ENCODE measurements at regions not wholly inside any gene's neighbourhood (a gene's known extent, or its start where the extent isn't known, plus 50 kb on each side); places are given as distances from the start of the nearest gene placed in this dataset.

- Histone ChIP-seq H3K9me3 (ENCODE audit: control insufficient read depth in 1 of 2, insufficient read depth in 1 of 2, low read depth in 1 of 2, low read length in 2 of 2) (no peaks in the 10 kb centered on the region; a peak in 1 of 4 replicates), H3K4me2 (ENCODE audit: low read length) (no peak overlapping the region), H3K79me2 (ENCODE audit: insufficient read depth, low read length) (no peaks in the 10 kb centered on the region), H3K27ac (ENCODE audit: low read depth, low read length) (no peak overlapping the region), H3K27me3 (ENCODE audit: insufficient read depth, low read length) (no peaks in the 10 kb centered on the region), H3K36me3 (ENCODE audit: control insufficient read depth in 1 of 2, insufficient read depth in 2 of 2, low read length in 2 of 2) (no peaks in the 10 kb centered on the region), H2AFZ (ENCODE audit: low read depth, low read length, poor library complexity, severe bottlenecking) (peak overlapping the region; percentile 48), H4K20me1 (ENCODE audit: insufficient read depth) (no peaks in the 10 kb centered on the region), H3K4me3 (replicated peaks in 1 of 2; ENCODE audit: low read depth in 1 of 2, low read length in 2 of 2) (no peak overlapping the region), H3K9me2 (ENCODE audit: insufficient read depth) (no peaks in the 10 kb centered on the region), H3K9ac (ENCODE audit: low read length) (no peak overlapping the region), H3K4me1 (ENCODE audit: control insufficient read depth in 1 of 2, insufficient read depth in 2 of 2, low read length in 2 of 2) (peaks cover 7% of the 10 kb centered on the region in 2 experiments; a peak in 2 of 4 replicates)
- CTCF ChIA-PET: interaction anchor here (1.2 to 1.5 kb wide), 2 partner anchors 11 to 46 kb away, joined by 3 read pairs; no protein-coding TSS in a partner anchor
- intact Hi-C loops (cut with micrococcal nuclease): no loop called here
- peak; percentile 69 for ATAC-seq
- no TSS peak for BruUV-seq (replicated peaks)
- POLR2A ChIA-PET: no interaction called here
- DNase-seq (ENCODE audit: low read depth, low spot score): peak; percentile 50
- TF ChIP-seq, protein P1, sequence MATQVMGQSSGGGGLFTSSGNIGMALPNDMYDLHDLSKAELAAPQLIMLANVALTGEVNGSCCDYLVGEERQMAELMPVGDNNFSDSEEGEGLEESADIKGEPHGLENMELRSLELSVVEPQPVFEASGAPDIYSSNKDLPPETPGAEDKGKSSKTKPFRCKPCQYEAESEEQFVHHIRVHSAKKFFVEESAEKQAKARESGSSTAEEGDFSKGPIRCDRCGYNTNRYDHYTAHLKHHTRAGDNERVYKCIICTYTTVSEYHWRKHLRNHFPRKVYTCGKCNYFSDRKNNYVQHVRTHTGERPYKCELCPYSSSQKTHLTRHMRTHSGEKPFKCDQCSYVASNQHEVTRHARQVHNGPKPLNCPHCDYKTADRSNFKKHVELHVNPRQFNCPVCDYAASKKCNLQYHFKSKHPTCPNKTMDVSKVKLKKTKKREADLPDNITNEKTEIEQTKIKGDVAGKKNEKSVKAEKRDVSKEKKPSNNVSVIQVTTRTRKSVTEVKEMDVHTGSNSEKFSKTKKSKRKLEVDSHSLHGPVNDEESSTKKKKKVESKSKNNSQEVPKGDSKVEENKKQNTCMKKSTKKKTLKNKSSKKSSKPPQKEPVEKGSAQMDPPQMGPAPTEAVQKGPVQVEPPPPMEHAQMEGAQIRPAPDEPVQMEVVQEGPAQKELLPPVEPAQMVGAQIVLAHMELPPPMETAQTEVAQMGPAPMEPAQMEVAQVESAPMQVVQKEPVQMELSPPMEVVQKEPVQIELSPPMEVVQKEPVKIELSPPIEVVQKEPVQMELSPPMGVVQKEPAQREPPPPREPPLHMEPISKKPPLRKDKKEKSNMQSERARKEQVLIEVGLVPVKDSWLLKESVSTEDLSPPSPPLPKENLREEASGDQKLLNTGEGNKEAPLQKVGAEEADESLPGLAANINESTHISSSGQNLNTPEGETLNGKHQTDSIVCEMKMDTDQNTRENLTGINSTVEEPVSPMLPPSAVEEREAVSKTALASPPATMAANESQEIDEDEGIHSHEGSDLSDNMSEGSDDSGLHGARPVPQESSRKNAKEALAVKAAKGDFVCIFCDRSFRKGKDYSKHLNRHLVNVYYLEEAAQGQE (IDR thresholded peaks at IDR 0.05; ENCODE audit: low read depth): no peak
- TF ChIP-seq ELF1 (IDR thresholded peaks at IDR 0.05; ENCODE audit: borderline replicate concordance, low read depth) (no peak), MAX (IDR thresholded peaks at IDR 0.05) (peak; percentile 56), ZBTB33 (IDR thresholded peaks at IDR 0.05; ENCODE audit: extremely low read depth, insufficient replicate concordance, low read length) (no peak)
- RAD21 ChIA-PET (ENCODE audit: low non-redundant PET in 1 of 2, low total read pairs in 2 of 2, uncharacterized antibody in 2 of 2, unreplicated experiment in 2 of 2): no interaction called here
These were observed 489.8 kb upstream of the MANEA start for GRCh38 chr6:95087394-95088097.
